ENCODE measurements at regions not wholly inside any gene's neighbourhood (a gene's known extent, or its start where the extent isn't known, plus 50 kb on each side); places are given as distances from the start of the nearest gene placed in this dataset.

GRCh38 chr6:8939615-8940014 is 504.3 kb upstream of the SLC35B3 start:
- Histone ChIP-seq H3K4me1 (ENCODE audit: control insufficient read depth, insufficient read depth, low read length) (no peaks in the 10 kb centered on the region), H3K4me3 (ENCODE audit: insufficient read depth, low read depth, low read length) (no peak overlapping the region), H4K5ac (ENCODE audit: low read depth, low read length) (no peak overlapping the region), H2AFZ (replicated peaks; ENCODE audit: low read length, poor library complexity) (no peak overlapping the region), H3K27ac (ENCODE audit: insufficient read depth, low read length) (no peak overlapping the region), H2BK20ac (ENCODE audit: low read depth, low read length) (no peak overlapping the region), H3K23ac (ENCODE audit: low read depth, low read length) (no peak overlapping the region), H3K14ac (replicated peaks; ENCODE audit: low read depth, low read length) (no peak overlapping the region), H3K4ac (ENCODE audit: low read depth, low read length) (no peak overlapping the region), H4K91ac (ENCODE audit: insufficient read depth, low read depth, low read length) (no peak overlapping the region), H4K20me1 (ENCODE audit: insufficient read depth, low read length) (no peaks in the 10 kb centered on the region), H4K8ac (ENCODE audit: low read depth in 2 of 2, low read length in 2 of 2) (no peak overlapping the region), H3K79me1 (ENCODE audit: low read depth in 1 of 2, low read length in 2 of 2) (no peaks in the 10 kb centered on the region), H3K9me3 (ENCODE audit: control insufficient read depth, insufficient read depth, low read length) (peaks cover 7% of the 10 kb centered on the region), H3K4me2 (ENCODE audit: low read depth, low read length) (no peak overlapping the region), H3K56ac (ENCODE audit: extremely low read depth, insufficient read depth, low read length) (no peak overlapping the region), H2BK120ac (ENCODE audit: low read depth, low read length) (no peak overlapping the region), H2BK5ac (ENCODE audit: low read depth, low read length, poor library complexity, severe bottlenecking) (no peak overlapping the region), H3K18ac (ENCODE audit: low read depth, low read length) (no peak overlapping the region), H2BK15ac (ENCODE audit: low read depth, low read length) (no peak overlapping the region), H2AK9ac (replicated peaks; ENCODE audit: low read depth, low read length, poor library complexity) (no peak overlapping the region), H3K9me1 (ENCODE audit: insufficient read depth, low read length) (no peaks in the 10 kb centered on the region), H3K9ac (ENCODE audit: low read depth, low read length) (no peak overlapping the region), H3K36me3 (ENCODE audit: control insufficient read depth, insufficient read depth, low read length) (no peaks in the 10 kb centered on the region), H2AK5ac (ENCODE audit: low read depth, low read length) (no peak overlapping the region), H3K27me3 (ENCODE audit: control insufficient read depth, insufficient read depth, low read length) (no peaks in the 10 kb centered on the region)
- WGBS, 2 experiments (ENCODE audit: extremely low coverage in 2 of 2, insufficient read length in 1 of 2), result no CpG with 5 or more reads among the region's 4 CpGs
- BruUV-seq (replicated peaks), result no TSS peak
- ATAC-seq (ENCODE audit: low read depth) (no peak), DNase-seq (no peak)
- CTCF ChIA-PET, result no interaction called here
- in situ Hi-C loops (cut with MboI; ENCODE audit: low sequenced_read_pairs), result no loop called here
- no peak for TF ChIP-seq SMC3 (IDR thresholded peaks at IDR 0.05; ENCODE audit: low read depth, low read length)
- TF ChIP-seq RFX5 (IDR thresholded peaks at IDR 0.05; ENCODE audit: low read depth, low read length), result no peak
- no peak for TF ChIP-seq CEBPB (IDR thresholded peaks at IDR 0.05; ENCODE audit: low read depth, low read length)
- dilution Hi-C loops (cut with HindIII; ENCODE audit: low sequenced_read_pairs, unreplicated experiment), result no loop called here
- POLR2A ChIA-PET (ENCODE audit: unreplicated experiment), result no interaction called here
- intact Hi-C loops (cut with micrococcal nuclease), result no loop called here
